ENCODE measurements at regions not wholly inside any gene's neighbourhood (a gene's known extent, or its start where the extent isn't known, plus 50 kb on each side); places are given as distances from the start of the nearest gene placed in this dataset.

- Mint-ChIP-seq H3K36me3 (ENCODE audit: low read depth) (no peaks in the 10 kb centered on the region), H3K9me3 (no peaks in the 10 kb centered on the region), H3K4me1 (no peaks in the 10 kb centered on the region), H3K4me3 (no peak overlapping the region), H3K27me3 (no peaks in the 10 kb centered on the region), H3K27ac (no peak overlapping the region)
- ChIA-PET POLR2A (no interaction called here), CTCF (no interaction called here)
- no peak for DNase-seq
These were observed 517.4 kb downstream of the BUD13 start for GRCh38 chr11:116255321-116255953.

GRCh38 chr11:116250155-116250554 lies 522.6 kb downstream of the BUD13 start:
- POLR2A ChIA-PET, result no interaction called here
- no peaks in the 10 kb centered on the region for H3K4me1 Mint-ChIP-seq
- DNase-seq, result no peak
- H3K9me3 Mint-ChIP-seq, result no peaks in the 10 kb centered on the region
- no peak overlapping the region for H3K27ac Mint-ChIP-seq
- CTCF ChIA-PET, result no interaction called here
- H3K27me3 Mint-ChIP-seq, result no peaks in the 10 kb centered on the region
- H3K36me3 Mint-ChIP-seq (ENCODE audit: low read depth), result no peaks in the 10 kb centered on the region
- no peak overlapping the region for H3K4me3 Mint-ChIP-seq

- Mint-ChIP-seq H3K27me3 (no peaks in the 10 kb centered on the region), H3K9me3 (no peaks in the 10 kb centered on the region), H3K4me3 (no peak overlapping the region), H3K36me3 (ENCODE audit: low read depth) (no peaks in the 10 kb centered on the region), H3K4me1 (no peaks in the 10 kb centered on the region), H3K27ac (no peak overlapping the region)
- DNase-seq, result no peak
- ChIA-PET CTCF (no interaction called here), POLR2A (no interaction called here)
These were observed 523.2 kb downstream of the BUD13 start for GRCh38 chr11:116249561-116249960.

GRCh38 chr11:116244889-116245288 lies 527.9 kb downstream of the BUD13 start:
- ChIA-PET POLR2A (no interaction called here), CTCF (no interaction called here)

GRCh38 chr11:116244439-116244838 lies 528.3 kb downstream of the BUD13 start:
- Mint-ChIP-seq H3K9me3 (no peaks in the 10 kb centered on the region), H3K36me3 (ENCODE audit: low read depth) (no peaks in the 10 kb centered on the region), H3K27me3 (no peaks in the 10 kb centered on the region), H3K4me3 (no peak overlapping the region), H3K4me1 (no peaks in the 10 kb centered on the region), H3K27ac (no peak overlapping the region)
- no peak for DNase-seq
- POLR2A ChIA-PET, result no interaction called here
- CTCF ChIA-PET, result no interaction called here

More at GRCh38 chr11:116244889-116245288, 527.9 kb downstream of the BUD13 start:
- H3K4me1 Mint-ChIP-seq, result no peaks in the 10 kb centered on the region
- no peak overlapping the region for H3K4me3 Mint-ChIP-seq
- DNase-seq, result no peak
- no peak overlapping the region for H3K27ac Mint-ChIP-seq
- H3K36me3 Mint-ChIP-seq (ENCODE audit: low read depth), result no peaks in the 10 kb centered on the region
- H3K27me3 Mint-ChIP-seq, result no peaks in the 10 kb centered on the region
- no peaks in the 10 kb centered on the region for H3K9me3 Mint-ChIP-seq

GRCh38 chr11:116243991-116244390 lies 528.8 kb downstream of the BUD13 start:
- CTCF ChIA-PET, result no interaction called here
- POLR2A ChIA-PET, result no interaction called here
- H3K36me3 Mint-ChIP-seq (ENCODE audit: low read depth), result no peaks in the 10 kb centered on the region
- no peaks in the 10 kb centered on the region for H3K4me1 Mint-ChIP-seq
- no peaks in the 10 kb centered on the region for H3K27me3 Mint-ChIP-seq
- no peak overlapping the region for H3K27ac Mint-ChIP-seq
- no peak for DNase-seq
- H3K4me3 Mint-ChIP-seq, result no peak overlapping the region
- no peaks in the 10 kb centered on the region for H3K9me3 Mint-ChIP-seq

GRCh38 chr11:116242006-116242405 lies 530.8 kb downstream of the BUD13 start:
- POLR2A ChIA-PET, result no interaction called here
- no peak overlapping the region for H3K4me3 Mint-ChIP-seq

GRCh38 chr11:116240710-116241109 lies 532.1 kb downstream of the BUD13 start:
- DNase-seq, result no peak
- Mint-ChIP-seq H3K27ac (no peak overlapping the region), H3K27me3 (no peaks in the 10 kb centered on the region), H3K36me3 (ENCODE audit: low read depth) (no peaks in the 10 kb centered on the region), H3K4me1 (no peaks in the 10 kb centered on the region), H3K4me3 (no peak overlapping the region), H3K9me3 (no peaks in the 10 kb centered on the region)
- ChIA-PET POLR2A (no interaction called here), CTCF (no interaction called here)

More at GRCh38 chr11:116242006-116242405, 530.8 kb downstream of the BUD13 start:
- H3K27ac Mint-ChIP-seq, result no peak overlapping the region
- no peaks in the 10 kb centered on the region for H3K36me3 Mint-ChIP-seq (ENCODE audit: low read depth)
- H3K9me3 Mint-ChIP-seq, result no peaks in the 10 kb centered on the region
- H3K27me3 Mint-ChIP-seq, result no peaks in the 10 kb centered on the region
- no peak for DNase-seq
- H3K4me1 Mint-ChIP-seq, result no peaks in the 10 kb centered on the region
- CTCF ChIA-PET, result no interaction called here

GRCh38 chr11:116239247-116239646 lies 533.5 kb downstream of the BUD13 start:
- Mint-ChIP-seq H3K4me1 (no peaks in the 10 kb centered on the region), H3K9me3 (no peaks in the 10 kb centered on the region), H3K4me3 (no peak overlapping the region), H3K27ac (no peak overlapping the region), H3K36me3 (ENCODE audit: low read depth) (no peaks in the 10 kb centered on the region), H3K27me3 (no peaks in the 10 kb centered on the region)
- CTCF ChIA-PET, result interaction anchor here (0.7 to 1.2 kb wide), 2 partner anchors 29 to 223 kb away, joined by 3 read pairs; no protein-coding TSS in a partner anchor
- no peak for DNase-seq
- POLR2A ChIA-PET, result no interaction called here

- ChIA-PET POLR2A (no interaction called here), CTCF (interaction anchor here (1.2 kb wide), 1 partner anchor 18 kb away, joined by 3 read pairs; no protein-coding TSS in a partner anchor)
These were observed 537.7 kb downstream of the BUD13 start for GRCh38 chr11:116234989-116235568.

GRCh38 chr11:116233561-116233960 lies 539.2 kb downstream of the BUD13 start:
- ChIA-PET POLR2A (no interaction called here), CTCF (no interaction called here)
- DNase-seq, result no peak
- Mint-ChIP-seq H3K27ac (no peak overlapping the region), H3K4me1 (no peaks in the 10 kb centered on the region), H3K36me3 (ENCODE audit: low read depth) (no peaks in the 10 kb centered on the region), H3K9me3 (no peaks in the 10 kb centered on the region), H3K4me3 (no peak overlapping the region), H3K27me3 (no peaks in the 10 kb centered on the region)

More at GRCh38 chr11:116234989-116235568, 537.7 kb downstream of the BUD13 start:
- Mint-ChIP-seq H3K4me1 (no peaks in the 10 kb centered on the region), H3K9me3 (no peaks in the 10 kb centered on the region), H3K27ac (no peak overlapping the region), H3K4me3 (no peak overlapping the region), H3K27me3 (no peaks in the 10 kb centered on the region), H3K36me3 (ENCODE audit: low read depth) (no peaks in the 10 kb centered on the region)
- no peak for DNase-seq

GRCh38 chr11:116232364-116232828 lies 540.4 kb downstream of the BUD13 start:
- no peaks in the 10 kb centered on the region for H3K27me3 Mint-ChIP-seq
- H3K36me3 Mint-ChIP-seq (ENCODE audit: low read depth), result no peaks in the 10 kb centered on the region
- ChIA-PET POLR2A (no interaction called here), CTCF (no interaction called here)
- no peak overlapping the region for H3K27ac Mint-ChIP-seq
- H3K4me1 Mint-ChIP-seq, result no peaks in the 10 kb centered on the region
- no peak for DNase-seq
- H3K4me3 Mint-ChIP-seq, result no peak overlapping the region
- H3K9me3 Mint-ChIP-seq, result no peaks in the 10 kb centered on the region

- POLR2A ChIA-PET, result no interaction called here
- no peaks in the 10 kb centered on the region for H3K4me1 Mint-ChIP-seq
- no peaks in the 10 kb centered on the region for H3K9me3 Mint-ChIP-seq
- CTCF ChIA-PET, result no interaction called here
- H3K27me3 Mint-ChIP-seq, result no peaks in the 10 kb centered on the region
- no peaks in the 10 kb centered on the region for H3K36me3 Mint-ChIP-seq (ENCODE audit: low read depth)
- DNase-seq, result no peak
- no peak overlapping the region for H3K4me3 Mint-ChIP-seq
- H3K27ac Mint-ChIP-seq, result no peak overlapping the region
These were observed 541.2 kb downstream of the BUD13 start for GRCh38 chr11:116231543-116231942.

- Mint-ChIP-seq H3K27ac (no peak overlapping the region), H3K27me3 (no peaks in the 10 kb centered on the region), H3K4me1 (no peaks in the 10 kb centered on the region), H3K4me3 (no peak overlapping the region), H3K9me3 (no peaks in the 10 kb centered on the region), H3K36me3 (ENCODE audit: low read depth) (no peaks in the 10 kb centered on the region)
- POLR2A ChIA-PET, result no interaction called here
- no peak for DNase-seq
- CTCF ChIA-PET, result no interaction called here
These were observed 542.3 kb downstream of the BUD13 start for GRCh38 chr11:116230438-116230837.

Data from activated CD4-positive, alpha-beta T cell treated with anti-CD3 and anti-CD28 coated beads, Interleukin-2, amount 10 ng/mL, durations not matched to agents 7 days and 5 days (primary cell).